SJSA1 (cell line): ENCODE measurements at regions not wholly inside any gene's neighbourhood (a gene's known extent, or its start where the extent isn't known, plus 50 kb on each side); places are given as distances from the start of the nearest gene placed in this dataset.
A peak's percentile ranks its signal among the peaks of the same experiment; 100 is the strongest.
"Not testable (repeated sequence)": the region's sequence is repeated elsewhere in the genome, so short reads cannot be mapped to it uniquely, and the experiment has no call there.

Source experiments
- DNase-seq, 2 experiments: peaks; one replicate each; pipeline ENCODE4 v3.0.0-alpha.2; 2015 to 2020; ENCODE audit warnings: low spot score in 2 of 2, low read depth in 1 of 2
- H3K27ac ChIP-seq: fragments of 250-450 bp; sonication (Bioruptor Pico); 2 replicates; pipeline ENCODE4 v1.5.1; 2020; ENCODE audit warnings: mild to moderate bottlenecking, moderate library complexity
- H3K27me3 ChIP-seq: fragments of 250-450 bp; sonication (Bioruptor Pico); replicated peaks from 2 replicates; pipeline ENCODE4 v1.5.1; 2020; ENCODE audit warnings: mild to moderate bottlenecking, moderate library complexity
- H3K36me3 ChIP-seq: fragments of 250-450 bp; sonication (Bioruptor Pico); 2 replicates; pipeline ENCODE4 v1.5.1; 2020; ENCODE audit warnings: mild to moderate bottlenecking
- H3K4me1 ChIP-seq: fragments of 250-450 bp; sonication (Bioruptor Pico); replicated peaks from 2 replicates; pipeline ENCODE4 v1.6.1; 2021; ENCODE audit warnings: mild to moderate bottlenecking
- H3K4me3 ChIP-seq: fragments of 250-450 bp; sonication (Bioruptor Pico); 2 replicates; pipeline ENCODE4 v1.5.1; 2020; ENCODE audit warnings: mild to moderate bottlenecking
- H3K9me3 ChIP-seq: fragments of 250-450 bp; sonication (Bioruptor Pico); replicated peaks from 2 replicates; pipeline ENCODE4 v1.5.1; 2020; ENCODE audit warnings: mild to moderate bottlenecking

DNA sequence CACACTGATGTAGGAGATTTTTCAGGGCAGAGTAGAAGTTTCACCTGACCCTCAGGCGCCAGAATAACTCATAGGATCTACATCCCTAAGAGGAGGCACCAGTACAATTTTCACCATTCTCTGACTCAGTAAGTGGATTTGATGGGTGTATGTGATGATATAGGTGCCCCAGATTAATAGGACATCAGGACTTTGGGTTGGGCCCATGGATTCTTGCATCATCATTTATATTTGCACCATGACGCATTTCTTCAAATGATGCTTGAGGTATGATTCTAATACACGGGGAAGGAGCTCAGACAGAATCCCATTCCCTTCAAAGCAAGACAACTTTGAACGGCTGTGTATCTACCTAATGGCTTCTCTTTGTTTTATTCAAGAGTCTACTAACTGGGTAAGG lies 173.2 kb downstream of the TMEM114 start:
- no peaks in the 10 kb centered on the region; the same call in 1 of the 2 replicates for H3K27me3 ChIP-seq
- H3K9me3 ChIP-seq, result no peaks in the 10 kb centered on the region
- DNase-seq, result no peak
- H3K4me3 ChIP-seq, result no peak overlapping the region
- H3K27ac ChIP-seq, result no peak overlapping the region
- H3K4me1 ChIP-seq, result no peaks in the 10 kb centered on the region
- no peaks in the 10 kb centered on the region for H3K36me3 ChIP-seq

DNA sequence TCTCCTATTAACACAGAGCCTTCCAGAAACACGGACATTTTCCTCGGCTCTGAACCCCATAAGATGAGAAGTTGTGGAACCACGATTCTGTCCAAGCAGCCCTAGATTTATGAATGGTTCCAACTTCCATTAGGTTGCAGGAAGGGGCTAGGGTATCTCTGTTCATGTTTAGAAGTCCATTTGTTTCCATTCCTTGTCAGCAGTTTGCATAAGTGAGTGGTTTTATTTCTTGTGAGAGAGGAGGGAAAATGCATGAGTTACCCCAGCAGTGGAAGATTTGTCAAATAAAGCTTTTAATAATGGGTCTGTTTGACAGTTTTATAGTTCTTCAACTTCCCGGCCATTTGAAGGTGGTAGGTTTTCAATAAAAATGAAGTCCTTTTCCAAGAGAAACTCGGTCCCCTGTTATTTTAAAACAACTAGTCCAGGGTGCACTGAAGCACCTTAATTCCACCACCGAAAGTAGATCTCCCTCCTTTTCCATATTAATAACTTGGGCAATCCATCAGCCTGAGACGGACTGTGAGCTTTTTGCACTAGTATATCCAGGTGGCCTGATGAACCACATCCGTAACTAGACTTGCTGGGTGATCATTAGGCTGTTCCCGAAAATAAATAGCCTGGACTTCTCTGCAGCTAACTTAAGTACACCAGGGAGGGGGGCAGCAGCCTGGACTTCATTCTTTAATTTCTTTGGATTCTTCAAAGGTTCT lies 181.3 kb downstream of the TMEM114 start:
- Histone ChIP-seq H3K27me3 (no peaks in the 10 kb centered on the region), H3K27ac (no peak overlapping the region), H3K9me3 (no peaks in the 10 kb centered on the region), H3K36me3 (no peaks in the 10 kb centered on the region), H3K4me3 (no peak overlapping the region), H3K4me1 (no peaks in the 10 kb centered on the region)
- DNase-seq, result no peak

DNA sequence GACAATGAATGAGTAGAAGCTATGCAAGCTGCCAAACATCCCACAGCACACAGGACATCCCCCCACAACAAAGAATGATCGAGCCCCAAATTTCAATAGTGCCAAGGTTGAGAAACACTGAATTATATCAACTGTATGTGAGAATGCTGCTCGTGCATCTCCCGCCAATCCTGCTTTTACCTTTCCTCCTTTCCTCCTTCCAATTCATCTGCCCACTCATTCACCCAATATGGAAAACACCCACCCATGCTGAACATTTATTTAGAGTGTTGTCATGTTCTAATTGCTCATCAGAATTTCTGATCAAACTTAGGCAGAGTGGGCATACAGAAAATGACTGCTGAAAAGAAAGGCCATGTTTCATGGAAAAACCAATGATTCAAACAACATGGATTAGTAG lies 183.0 kb downstream of the TMEM114 start:
- H3K36me3 ChIP-seq, result no peaks in the 10 kb centered on the region
- no peak overlapping the region for H3K4me3 ChIP-seq
- no peaks in the 10 kb centered on the region for H3K4me1 ChIP-seq
- H3K9me3 ChIP-seq, result no peaks in the 10 kb centered on the region
- no peaks in the 10 kb centered on the region for H3K27me3 ChIP-seq
- H3K27ac ChIP-seq, result no peak overlapping the region
- no peak for DNase-seq

DNA sequence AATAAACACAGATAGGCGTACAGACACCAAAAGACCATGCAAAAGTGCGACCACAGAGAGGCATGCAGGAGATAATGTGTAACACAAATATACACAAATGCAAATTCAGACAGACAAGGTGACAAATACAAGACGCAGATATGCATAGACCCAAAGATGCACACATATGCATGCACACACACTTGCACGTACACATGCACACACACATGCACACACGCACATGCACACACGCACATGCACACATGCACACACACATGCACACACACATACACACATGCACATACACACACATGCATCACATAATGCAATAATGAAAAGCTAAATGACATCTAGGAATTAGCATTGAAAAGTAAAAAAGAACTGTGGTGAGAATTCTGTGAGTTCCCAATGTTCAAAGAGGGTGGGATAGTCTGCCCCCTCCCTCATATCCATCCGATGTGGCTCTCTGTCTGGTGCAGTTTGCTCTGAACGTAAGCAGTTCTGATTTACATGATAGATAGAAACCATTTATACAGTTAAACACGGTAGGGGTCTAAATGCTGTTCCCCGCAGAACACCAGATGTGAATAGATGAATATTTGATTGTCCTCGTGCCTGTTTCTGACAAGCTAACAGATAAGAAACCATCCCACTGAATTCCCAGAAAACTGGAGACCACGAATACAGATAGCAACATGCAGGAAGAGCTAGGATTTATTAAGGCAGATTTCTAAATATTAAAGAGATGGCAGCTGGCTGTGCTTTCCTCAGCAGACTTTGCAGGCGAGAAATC lies 186.1 kb downstream of the TMEM114 start:
- Histone ChIP-seq H3K4me1 (no peaks in the 10 kb centered on the region), H3K27me3 (no peaks in the 10 kb centered on the region), H3K9me3 (no peaks in the 10 kb centered on the region), H3K4me3 (no peak overlapping the region), H3K36me3 (no peaks in the 10 kb centered on the region), H3K27ac (no peak overlapping the region)
- DNase-seq, result no peak

DNA sequence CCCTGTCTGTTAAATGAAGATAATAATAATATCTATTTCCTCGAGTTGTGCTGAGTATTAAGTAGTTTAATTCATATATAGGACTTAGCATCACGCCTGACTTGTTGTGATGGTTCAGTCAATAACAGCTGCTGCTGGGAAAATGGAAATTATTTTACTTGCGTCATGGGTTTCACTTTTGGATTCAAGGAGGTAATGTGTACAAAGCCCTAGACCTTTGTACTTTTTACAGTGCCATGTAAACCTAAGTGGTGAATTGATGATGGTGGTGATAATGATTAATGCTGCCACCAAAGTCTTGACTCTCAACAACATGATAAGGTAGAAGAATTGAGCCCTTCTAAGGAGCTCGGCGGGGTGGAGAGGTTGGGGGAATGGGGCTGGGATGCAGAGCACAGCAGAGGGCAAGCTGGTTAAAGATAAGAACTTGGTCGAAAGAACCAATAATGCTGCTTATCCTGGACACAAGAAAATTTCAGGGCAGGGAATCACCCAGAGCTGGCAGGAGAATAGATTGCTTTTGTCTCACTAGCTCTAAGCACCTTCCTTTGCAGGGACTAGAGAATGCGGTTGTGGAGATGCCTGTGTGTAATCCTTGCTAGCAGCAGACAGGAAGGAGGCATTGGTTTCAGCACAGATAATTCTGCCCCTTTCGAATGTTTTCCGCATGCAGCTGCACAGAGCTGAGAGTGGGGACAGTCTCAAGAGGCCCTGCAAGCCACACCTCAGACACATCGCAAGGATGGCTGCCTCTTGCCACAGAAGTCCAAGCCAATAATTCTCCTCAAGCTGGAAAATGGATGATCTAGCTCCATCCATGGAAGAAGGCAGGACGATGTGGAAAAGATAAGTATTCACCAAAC lies 187.1 kb downstream of the TMEM114 start:
- H3K9me3 ChIP-seq, result no peaks in the 10 kb centered on the region
- H3K36me3 ChIP-seq, result no peaks in the 10 kb centered on the region
- H3K4me1 ChIP-seq, result no peaks in the 10 kb centered on the region
- no peaks in the 10 kb centered on the region for H3K27me3 ChIP-seq
- no peak overlapping the region for H3K4me3 ChIP-seq
- no peak for DNase-seq
- no peak overlapping the region for H3K27ac ChIP-seq

DNA sequence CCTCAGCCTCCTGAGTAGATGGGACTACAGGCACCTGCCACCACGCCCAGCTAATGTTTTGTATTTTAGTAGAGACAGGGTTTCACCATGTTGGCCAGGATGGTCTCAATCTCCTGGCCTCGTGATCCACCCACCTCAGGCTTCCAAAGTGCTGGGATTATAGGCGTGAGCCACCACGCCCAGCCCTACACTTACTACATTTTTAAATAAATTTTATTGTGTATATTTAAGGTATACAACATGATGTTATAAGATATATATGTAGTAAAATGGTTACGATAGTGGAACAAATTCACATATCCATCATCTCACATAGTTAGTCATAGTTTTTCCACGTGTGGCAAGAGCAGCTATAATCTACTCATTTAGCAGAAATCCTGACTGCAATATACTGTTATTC lies 189.6 kb downstream of the TMEM114 start:
- H3K4me3 ChIP-seq, H3K4me1 ChIP-seq, DNase-seq, H3K9me3 ChIP-seq, H3K36me3 ChIP-seq, H3K27ac ChIP-seq, H3K27me3 ChIP-seq: not testable (repeated sequence)

DNA sequence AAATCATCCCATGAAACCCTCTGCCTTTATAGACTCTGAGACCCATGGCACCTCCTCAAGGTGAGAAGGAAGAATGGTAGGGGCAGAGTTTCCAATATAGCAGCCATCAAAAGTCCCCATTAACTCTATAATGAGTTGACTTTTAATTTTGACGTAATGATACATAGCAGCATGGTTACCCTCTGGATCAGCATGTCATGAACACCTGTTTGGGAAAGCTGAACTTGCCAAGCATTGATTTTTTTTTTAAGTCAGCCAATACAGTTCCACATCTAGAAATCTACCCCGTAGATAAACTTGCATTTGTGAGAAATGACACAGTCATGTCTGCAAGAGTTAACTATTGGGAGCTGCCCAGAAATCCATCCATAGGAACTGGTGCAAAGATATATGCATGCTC lies 191.8 kb downstream of the TMEM114 start:
- Histone ChIP-seq H3K9me3 (no peaks in the 10 kb centered on the region), H3K27ac (no peak overlapping the region), H3K27me3 (no peaks in the 10 kb centered on the region), H3K36me3 (no peaks in the 10 kb centered on the region), H3K4me3 (no peak overlapping the region), H3K4me1 (no peaks in the 10 kb centered on the region)
- no peak for DNase-seq

DNA sequence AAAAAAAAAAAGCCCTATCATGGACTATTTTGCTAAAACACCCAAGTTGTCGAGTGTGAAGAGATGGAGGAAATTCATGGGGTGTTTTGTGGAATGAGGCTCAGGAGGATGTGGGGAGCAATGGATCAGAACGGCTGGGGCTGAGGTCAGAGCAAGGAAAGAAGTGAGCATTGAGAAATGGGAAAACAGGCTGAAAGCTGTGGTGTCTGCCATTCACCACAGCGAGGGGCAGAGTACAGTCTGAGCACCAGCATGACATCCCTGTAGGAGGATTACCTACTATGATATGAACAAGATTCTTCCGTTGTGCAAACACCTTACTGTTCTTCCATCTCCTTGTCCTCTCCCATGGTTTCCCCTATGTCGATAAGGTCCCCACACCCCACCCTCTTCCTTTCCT lies 193.1 kb downstream of the TMEM114 start:
- H3K4me3 ChIP-seq, result no peak overlapping the region

DNA sequence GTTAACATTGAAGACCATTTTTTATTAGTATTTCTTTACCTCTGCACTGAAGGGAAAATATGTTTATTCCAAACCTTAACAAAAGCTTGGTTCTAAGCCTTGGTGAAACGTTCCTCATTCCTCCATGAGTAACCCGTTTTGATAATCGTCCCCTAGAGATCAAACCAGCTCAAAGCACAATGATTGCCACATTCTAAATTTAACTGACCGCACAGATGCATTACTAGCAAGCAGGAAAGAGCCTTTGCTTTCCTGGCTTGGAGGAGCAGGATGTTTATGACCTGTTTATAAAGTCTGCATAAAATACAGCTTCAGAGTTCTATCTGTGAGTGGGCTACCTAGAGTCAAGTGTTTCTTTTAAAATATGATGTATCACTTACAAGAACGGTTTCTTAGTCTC lies 193.8 kb downstream of the TMEM114 start:
- H3K36me3 ChIP-seq, result no peaks in the 10 kb centered on the region
- no peaks in the 10 kb centered on the region for H3K9me3 ChIP-seq
- H3K27ac ChIP-seq, result no peak overlapping the region
- no peak for DNase-seq
- H3K27me3 ChIP-seq, result no peaks in the 10 kb centered on the region
- H3K4me1 ChIP-seq, result no peaks in the 10 kb centered on the region
- no peak overlapping the region for H3K4me3 ChIP-seq

More for the DNA sequence above, 193.1 kb downstream of the TMEM114 start:
- DNase-seq, result no peak
- H3K4me1 ChIP-seq, result no peaks in the 10 kb centered on the region
- H3K27me3 ChIP-seq, result no peaks in the 10 kb centered on the region
- no peak overlapping the region for H3K27ac ChIP-seq
- no peaks in the 10 kb centered on the region for H3K36me3 ChIP-seq
- H3K9me3 ChIP-seq, result no peaks in the 10 kb centered on the region

DNA sequence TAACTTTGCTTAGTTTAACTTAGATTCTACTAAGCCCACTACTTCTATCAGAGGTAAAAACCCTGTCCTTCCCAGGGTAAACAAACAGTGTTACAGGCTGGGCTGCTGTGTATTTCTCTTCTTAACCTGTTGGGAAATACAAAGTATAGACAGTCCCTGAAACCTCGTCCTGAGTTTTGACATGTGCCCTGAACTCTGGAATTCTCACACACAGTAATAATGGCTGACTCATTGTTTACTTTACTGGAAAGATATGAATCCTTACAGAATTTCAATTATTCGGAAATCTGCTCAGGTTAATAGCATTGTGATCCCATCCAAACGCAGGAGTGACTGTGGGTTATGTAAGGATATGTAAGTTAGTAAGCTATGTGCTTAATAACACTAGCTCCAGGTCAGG lies 199.1 kb downstream of the TMEM114 start:
- no peaks in the 10 kb centered on the region for H3K27me3 ChIP-seq
- no peak overlapping the region for H3K4me3 ChIP-seq
- no peak for DNase-seq

DNA sequence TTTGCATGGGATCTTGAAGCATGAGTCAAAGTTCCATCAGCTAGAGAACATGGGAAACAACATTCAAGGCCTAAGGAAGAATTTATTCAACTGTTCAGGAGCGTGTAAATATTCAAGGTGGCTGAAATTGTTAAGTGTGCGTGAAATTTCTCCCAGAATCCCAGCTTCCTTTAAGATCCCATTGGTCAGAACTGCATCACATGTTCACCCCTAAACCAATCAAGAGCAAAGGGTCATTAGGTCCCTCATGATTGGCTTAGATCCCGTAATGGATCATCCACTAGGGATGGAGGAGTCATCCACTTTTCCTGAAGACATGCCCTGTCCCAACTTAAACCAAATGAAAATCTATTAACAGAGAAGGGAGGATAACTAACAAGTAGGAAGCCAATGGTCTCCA lies 201.6 kb downstream of the TMEM114 start:
- no peaks in the 10 kb centered on the region for H3K9me3 ChIP-seq

More for the DNA sequence above, 199.1 kb downstream of the TMEM114 start:
- H3K27ac ChIP-seq, result no peak overlapping the region
- H3K36me3 ChIP-seq, result no peaks in the 10 kb centered on the region
- no peaks in the 10 kb centered on the region for H3K4me1 ChIP-seq
- H3K9me3 ChIP-seq, result no peaks in the 10 kb centered on the region

DNA sequence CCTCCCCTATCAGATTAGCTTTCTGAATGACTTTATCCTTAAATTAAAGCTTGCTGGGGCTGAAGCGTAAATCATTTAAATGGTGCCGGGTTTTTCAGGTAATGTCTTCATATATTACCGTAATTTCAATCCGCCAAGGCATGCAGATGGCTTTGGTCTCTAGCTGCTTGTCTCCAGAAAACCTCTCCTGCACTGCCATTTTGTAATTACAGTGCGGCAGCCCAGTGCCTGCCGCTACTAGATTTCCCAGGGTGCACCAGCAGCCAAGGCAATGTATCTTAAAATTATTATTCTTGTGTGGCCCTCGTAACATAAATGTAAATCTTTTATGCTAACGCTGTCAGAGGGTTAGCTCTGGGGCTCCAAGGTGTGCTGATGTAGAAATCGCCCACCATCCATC lies 208.5 kb downstream of the TMEM114 start:
- Histone ChIP-seq H3K4me3 (no peak overlapping the region), H3K9me3 (peaks cover under 1% of the 10 kb centered on the region; the same call in 1 of the 2 replicates), H3K4me1 (peaks cover 9% of the 10 kb centered on the region), H3K36me3 (no peaks in the 10 kb centered on the region), H3K27me3 (no peaks in the 10 kb centered on the region), H3K27ac (no peak overlapping the region)
- DNase-seq, result no peak

More for the DNA sequence above, 201.6 kb downstream of the TMEM114 start:
- H3K36me3 ChIP-seq, result no peaks in the 10 kb centered on the region
- no peak overlapping the region for H3K27ac ChIP-seq
- no peak overlapping the region for H3K4me3 ChIP-seq
- DNase-seq, result no peak
- H3K4me1 ChIP-seq, result no peaks in the 10 kb centered on the region
- no peaks in the 10 kb centered on the region for H3K27me3 ChIP-seq

DNA sequence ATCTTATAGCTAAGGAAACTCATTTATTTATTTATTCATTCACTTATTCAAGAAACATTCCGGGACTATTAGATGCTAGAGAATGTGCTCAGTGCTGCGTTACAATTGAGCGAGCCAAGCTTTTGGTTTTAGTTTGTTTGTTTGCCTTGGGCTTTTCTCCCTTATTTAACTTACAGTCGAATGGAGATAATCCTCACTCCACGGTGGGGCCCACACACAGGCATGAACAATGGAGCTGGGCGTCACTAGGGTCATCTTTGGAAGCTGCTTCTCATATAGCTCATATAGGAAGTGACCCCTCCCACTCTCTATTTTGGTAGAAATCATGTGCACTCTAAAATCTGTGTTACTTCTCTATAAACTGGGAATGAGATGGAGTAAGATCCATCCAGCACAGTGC lies 210.0 kb downstream of the TMEM114 start:
- DNase-seq, result peak in 1 of 2 experiments; percentile 45
- no peaks in the 10 kb centered on the region for H3K36me3 ChIP-seq
- no peak overlapping the region for H3K27ac ChIP-seq
- peaks cover 12% of the 10 kb centered on the region for H3K4me1 ChIP-seq
- H3K27me3 ChIP-seq, result no peaks in the 10 kb centered on the region
- H3K9me3 ChIP-seq, result peaks cover 3% of the 10 kb centered on the region; the same call in 1 of the 2 replicates
- H3K4me3 ChIP-seq, result no peak overlapping the region

DNA sequence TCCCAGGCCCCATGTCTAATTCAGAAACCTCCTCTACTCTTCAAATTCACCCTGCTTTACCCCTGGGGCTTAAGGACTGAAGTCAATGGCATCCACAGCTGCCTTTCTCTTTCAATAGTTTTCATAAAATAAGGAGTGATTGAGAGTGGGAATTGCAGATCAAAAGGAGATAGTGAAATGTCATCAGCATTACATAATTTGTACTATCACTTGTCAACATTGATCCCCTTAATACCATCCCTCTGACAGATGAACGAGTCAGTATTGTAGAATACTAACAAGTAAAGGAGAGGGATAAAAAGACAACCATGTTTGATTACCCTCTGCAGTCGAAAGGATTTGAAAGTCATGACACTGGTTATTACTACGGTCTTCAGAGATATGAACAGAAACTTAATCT lies 212.4 kb downstream of the TMEM114 start:
- H3K4me3 ChIP-seq, result no peak overlapping the region
- no peak overlapping the region for H3K27ac ChIP-seq
- DNase-seq, result no peak
- peaks cover 3% of the 10 kb centered on the region; the same call in 1 of the 2 replicates for H3K9me3 ChIP-seq
- peaks cover 21% of the 10 kb centered on the region for H3K4me1 ChIP-seq
- H3K36me3 ChIP-seq, result no peaks in the 10 kb centered on the region
- no peaks in the 10 kb centered on the region for H3K27me3 ChIP-seq
